ENCODE measurements at regions not wholly inside any gene's neighbourhood (a gene's known extent, or its start where the extent isn't known, plus 50 kb on each side); places are given as distances from the start of the nearest gene placed in this dataset.

- no peaks in the 10 kb centered on the region for H3K36me3 ChIP-seq (ENCODE audit: control insufficient read depth, insufficient read depth, low read length)
- ChIA-PET POLR2A (no interaction called here), CTCF (no interaction called here)
- TF ChIP-seq, protein P1, sequence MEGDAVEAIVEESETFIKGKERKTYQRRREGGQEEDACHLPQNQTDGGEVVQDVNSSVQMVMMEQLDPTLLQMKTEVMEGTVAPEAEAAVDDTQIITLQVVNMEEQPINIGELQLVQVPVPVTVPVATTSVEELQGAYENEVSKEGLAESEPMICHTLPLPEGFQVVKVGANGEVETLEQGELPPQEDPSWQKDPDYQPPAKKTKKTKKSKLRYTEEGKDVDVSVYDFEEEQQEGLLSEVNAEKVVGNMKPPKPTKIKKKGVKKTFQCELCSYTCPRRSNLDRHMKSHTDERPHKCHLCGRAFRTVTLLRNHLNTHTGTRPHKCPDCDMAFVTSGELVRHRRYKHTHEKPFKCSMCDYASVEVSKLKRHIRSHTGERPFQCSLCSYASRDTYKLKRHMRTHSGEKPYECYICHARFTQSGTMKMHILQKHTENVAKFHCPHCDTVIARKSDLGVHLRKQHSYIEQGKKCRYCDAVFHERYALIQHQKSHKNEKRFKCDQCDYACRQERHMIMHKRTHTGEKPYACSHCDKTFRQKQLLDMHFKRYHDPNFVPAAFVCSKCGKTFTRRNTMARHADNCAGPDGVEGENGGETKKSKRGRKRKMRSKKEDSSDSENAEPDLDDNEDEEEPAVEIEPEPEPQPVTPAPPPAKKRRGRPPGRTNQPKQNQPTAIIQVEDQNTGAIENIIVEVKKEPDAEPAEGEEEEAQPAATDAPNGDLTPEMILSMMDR (IDR thresholded peaks at IDR 0.05; ENCODE audit: insufficient read depth, low read depth, low read length): no peak
- no peak for DNase-seq (ENCODE audit: low read depth)
- H3K4me3 ChIP-seq (ENCODE audit: low read depth, low read length): no peak overlapping the region
- H3K27me3 ChIP-seq (ENCODE audit: control insufficient read depth, insufficient read depth, low read length): no peaks in the 10 kb centered on the region
Observed at GRCh38 chr18:22657619-22658018, 239.9 kb upstream of the CTAGE1 start.

- TF ChIP-seq, protein P1 (IDR thresholded peaks at IDR 0.05; ENCODE audit: insufficient read depth, low read depth, low read length): no peak
- Histone ChIP-seq H3K36me3 (ENCODE audit: control insufficient read depth, insufficient read depth, low read length) (no peaks in the 10 kb centered on the region), H3K27me3 (ENCODE audit: control insufficient read depth, insufficient read depth, low read length) (no peaks in the 10 kb centered on the region), H3K4me3 (ENCODE audit: low read depth, low read length) (no peak overlapping the region)
- CTCF ChIA-PET: no interaction called here
- POLR2A ChIA-PET: no interaction called here
- DNase-seq (ENCODE audit: low read depth): no peak
Observed at GRCh38 chr18:22658318-22658717, 240.6 kb upstream of the CTAGE1 start.

DNA sequence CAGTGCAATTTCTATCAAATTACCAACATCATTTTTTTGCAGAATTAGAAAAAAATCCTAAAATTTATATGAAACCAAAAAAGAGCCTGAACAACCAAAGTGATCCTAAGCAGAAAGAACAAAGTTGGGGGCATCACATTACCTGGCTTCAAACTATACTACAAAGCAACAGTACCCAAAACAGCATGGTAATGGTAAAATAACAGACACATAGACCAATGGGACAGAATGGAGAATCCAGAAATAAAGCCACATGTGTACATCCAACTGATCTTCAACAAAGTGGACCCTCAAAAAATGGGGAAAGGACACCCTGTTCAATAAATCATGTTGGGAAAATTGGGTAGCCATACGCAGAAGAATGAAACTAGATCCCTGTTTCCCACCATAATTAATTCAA is 245.7 kb upstream of the CTAGE1 start:
- no peaks in the 10 kb centered on the region for H3K27me3 ChIP-seq (ENCODE audit: control insufficient read depth, insufficient read depth, low read length)
- H3K4me3 ChIP-seq (ENCODE audit: low read depth, low read length): no peak overlapping the region
- CTCF ChIA-PET: no interaction called here
- TF ChIP-seq, protein P1 (IDR thresholded peaks at IDR 0.05; ENCODE audit: insufficient read depth, low read depth, low read length): no peak
- H3K36me3 ChIP-seq (ENCODE audit: control insufficient read depth, insufficient read depth, low read length): no peaks in the 10 kb centered on the region
- DNase-seq (ENCODE audit: low read depth): no peak
- POLR2A ChIA-PET: no interaction called here

GRCh38 chr18:22666411-22666940 is 248.8 kb upstream of the CTAGE1 start:
- ChIA-PET CTCF (no interaction called here), POLR2A (no interaction called here)
- Histone ChIP-seq H3K27me3 (ENCODE audit: control insufficient read depth, insufficient read depth, low read length) (no peaks in the 10 kb centered on the region), H3K4me3 (ENCODE audit: low read depth, low read length) (no peak overlapping the region), H3K36me3 (ENCODE audit: control insufficient read depth, insufficient read depth, low read length) (no peaks in the 10 kb centered on the region)
- no peak for DNase-seq (ENCODE audit: low read depth)
- TF ChIP-seq, protein P1 (IDR thresholded peaks at IDR 0.05; ENCODE audit: insufficient read depth, low read depth, low read length): no peak

GRCh38 chr18:22667156-22667555 is 249.4 kb upstream of the CTAGE1 start:
- H3K27me3 ChIP-seq (ENCODE audit: control insufficient read depth, insufficient read depth, low read length): no peaks in the 10 kb centered on the region
- no peak for DNase-seq (ENCODE audit: low read depth)
- TF ChIP-seq, protein P1 (IDR thresholded peaks at IDR 0.05; ENCODE audit: insufficient read depth, low read depth, low read length): no peak
- H3K4me3 ChIP-seq (ENCODE audit: low read depth, low read length): no peak overlapping the region
- H3K36me3 ChIP-seq (ENCODE audit: control insufficient read depth, insufficient read depth, low read length): no peaks in the 10 kb centered on the region
- POLR2A ChIA-PET: no interaction called here
- CTCF ChIA-PET: no interaction called here
